ENCODE measurements at regions not wholly inside any gene's neighbourhood (a gene's known extent, or its start where the extent isn't known, plus 50 kb on each side); places are given as distances from the start of the nearest gene placed in this dataset.

GRCh38 chr18:55918444-55918843 is 330.5 kb upstream of the TCF4 start:
- H3K4me2 ChIP-seq (ENCODE audit: low read length): no peak overlapping the region
- no peak overlapping the region for H3K27ac ChIP-seq (ENCODE audit: low read depth, low read length)
- H3K27me3 ChIP-seq (ENCODE audit: control insufficient read depth, low read length): no peaks in the 10 kb centered on the region
- H3F3A ChIP-seq (ENCODE audit: control insufficient read depth, insufficient read depth): no peaks in the 10 kb centered on the region
- H3K4me1 ChIP-seq (ENCODE audit: control insufficient read depth, low read length): no peaks in the 10 kb centered on the region
- no peaks in the 10 kb centered on the region for H3K9me3 ChIP-seq (ENCODE audit: control insufficient read depth, insufficient read depth, low read length)
- no peaks in the 10 kb centered on the region for H3K9me2 ChIP-seq (replicated peaks; ENCODE audit: control insufficient read depth, low read length)
- H3K79me2 ChIP-seq (ENCODE audit: control insufficient read depth, low read length): no peaks in the 10 kb centered on the region
- TF ChIP-seq CTCF (IDR thresholded peaks at IDR 0.05; ENCODE audit: low read depth, low read length, poor library complexity, severe bottlenecking) (no peak), EZH2phosphoT487 (IDR thresholded peaks at IDR 0.05; ENCODE audit: borderline replicate concordance, low read length) (no peak)
- no peaks in the 10 kb centered on the region for H4K20me1 ChIP-seq (ENCODE audit: control insufficient read depth, insufficient read depth, low read depth, low read length)
- no peaks in the 10 kb centered on the region for H3K36me3 ChIP-seq (ENCODE audit: control insufficient read depth, low read length)
- H3K4me3 ChIP-seq (ENCODE audit: low read length): no peak overlapping the region

GRCh38 chr18:55912919-55913318 is 324.9 kb upstream of the TCF4 start:
- Histone ChIP-seq H3K9me3 (ENCODE audit: control insufficient read depth, insufficient read depth, low read length) (no peaks in the 10 kb centered on the region), H3K4me1 (ENCODE audit: control insufficient read depth, low read length) (no peaks in the 10 kb centered on the region)
- no peak for TF ChIP-seq EZH2phosphoT487 (IDR thresholded peaks at IDR 0.05; ENCODE audit: borderline replicate concordance, low read length)
- no peak for TF ChIP-seq CTCF (IDR thresholded peaks at IDR 0.05; ENCODE audit: low read depth, low read length, poor library complexity, severe bottlenecking)

GRCh38 chr18:55912071-55912470 is 324.1 kb upstream of the TCF4 start:
- H3F3A ChIP-seq (ENCODE audit: control insufficient read depth, insufficient read depth): no peaks in the 10 kb centered on the region
- H3K9me3 ChIP-seq (ENCODE audit: control insufficient read depth, insufficient read depth, low read length): no peaks in the 10 kb centered on the region
- H3K4me1 ChIP-seq (ENCODE audit: control insufficient read depth, low read length): no peaks in the 10 kb centered on the region
- H3K4me2 ChIP-seq (ENCODE audit: low read length): no peak overlapping the region
- 0 out of 2 replicates have a peak, but pooled peaks cover 2% of the 10 kb centered on the region for H3K27me3 ChIP-seq (ENCODE audit: control insufficient read depth, low read length)
- no peaks in the 10 kb centered on the region for H3K9me2 ChIP-seq (replicated peaks; ENCODE audit: control insufficient read depth, low read length)
- no peak for TF ChIP-seq CTCF (IDR thresholded peaks at IDR 0.05; ENCODE audit: low read depth, low read length, poor library complexity, severe bottlenecking)
- no peak for TF ChIP-seq EZH2phosphoT487 (IDR thresholded peaks at IDR 0.05; ENCODE audit: borderline replicate concordance, low read length)
- H3K79me2 ChIP-seq (ENCODE audit: control insufficient read depth, low read length): no peaks in the 10 kb centered on the region
- no peaks in the 10 kb centered on the region for H4K20me1 ChIP-seq (ENCODE audit: control insufficient read depth, insufficient read depth, low read depth, low read length)
- H3K27ac ChIP-seq (ENCODE audit: low read depth, low read length): no peak overlapping the region
- H3K36me3 ChIP-seq (ENCODE audit: control insufficient read depth, low read length): no peaks in the 10 kb centered on the region
- H3K4me3 ChIP-seq (ENCODE audit: low read length): no peak overlapping the region

More at GRCh38 chr18:55912919-55913318, 324.9 kb upstream of the TCF4 start:
- Histone ChIP-seq H3K79me2 (ENCODE audit: control insufficient read depth, low read length) (no peaks in the 10 kb centered on the region), H3F3A (ENCODE audit: control insufficient read depth, insufficient read depth) (no peaks in the 10 kb centered on the region), H3K27ac (ENCODE audit: low read depth, low read length) (no peak overlapping the region), H4K20me1 (ENCODE audit: control insufficient read depth, insufficient read depth, low read depth, low read length) (no peaks in the 10 kb centered on the region), H3K36me3 (ENCODE audit: control insufficient read depth, low read length) (no peaks in the 10 kb centered on the region), H3K27me3 (ENCODE audit: control insufficient read depth, low read length) (0 out of 2 replicates have a peak, but pooled peaks cover under 1% of the 10 kb centered on the region), H3K9me2 (replicated peaks; ENCODE audit: control insufficient read depth, low read length) (no peaks in the 10 kb centered on the region), H3K4me2 (ENCODE audit: low read length) (no peak overlapping the region), H3K4me3 (ENCODE audit: low read length) (no peak overlapping the region)
